Naive B cell (primary cell): ENCODE measurements at regions not wholly inside any gene's neighbourhood (a gene's known extent, or its start where the extent isn't known, plus 50 kb on each side); places are given as distances from the start of the nearest gene placed in this dataset.

ENCODE experiments used
- ATAC-seq, 2 donors: fragments of 150-1000 bp; cut with Tn5 transposase; 2 replicates each; pipeline ENCODE4 v1.10.0; 2021; ENCODE audit warnings: low read depth in 2 of 2, mild to moderate bottlenecking in 2 of 2, moderate library complexity in 2 of 2
- DNase-seq: peaks from one replicate; pipeline ENCODE4 v3.0.0; 2022
- H3K27ac Mint-ChIP-seq, 6 donors: one replicate each; pipeline ENCODE4 v1.8.0; 2020 to 2022; ENCODE audit warnings: mild to moderate bottlenecking in 6 of 6, mixed read lengths in 6 of 6, moderate library complexity in 5 of 6, inconsistent platforms in 2 of 6
- H3K27me3 Mint-ChIP-seq, 3 donors: one replicate each; pipeline ENCODE4 v1.8.0; 2021 to 2022; ENCODE audit warnings: mixed read lengths in 3 of 3, mild to moderate bottlenecking in 1 of 3
- H3K36me3 Mint-ChIP-seq, 2 donors: one replicate each; pipeline ENCODE4 v1.8.0; 2020 to 2022; ENCODE audit warnings: mixed read lengths in 2 of 2, inconsistent platforms in 1 of 2, mild to moderate bottlenecking in 1 of 2
- H3K4me1 Mint-ChIP-seq, 3 donors: one replicate each; pipeline ENCODE4 v1.8.0; 2020 to 2022; ENCODE audit warnings: mixed read lengths in 3 of 3, inconsistent platforms in 1 of 3, mild to moderate bottlenecking in 1 of 3, moderate library complexity in 1 of 3
- H3K4me3 Mint-ChIP-seq, 8 donors: one replicate each; pipeline ENCODE4 v1.8.0; 2020 to 2022; ENCODE audit warnings: mild to moderate bottlenecking in 8 of 8, mixed read lengths in 8 of 8, moderate library complexity in 8 of 8, inconsistent platforms in 2 of 8
- H3K9me3 Mint-ChIP-seq, 7 donors: one replicate each; pipeline ENCODE4 v1.8.0; 2020 to 2022; ENCODE audit warnings: mixed read lengths in 7 of 7, mild to moderate bottlenecking in 5 of 7, inconsistent platforms in 2 of 7, moderate library complexity in 1 of 7

- no peak for DNase-seq
- no peak for ATAC-seq
- Mint-ChIP-seq H3K9me3 (no peaks in the 10 kb centered on the region), H3K4me3 (no peak overlapping the region), H3K27me3 (no peaks in the 10 kb centered on the region), H3K4me1 (no peaks in the 10 kb centered on the region), H3K27ac (no peak overlapping the region), H3K36me3 (no peaks in the 10 kb centered on the region)
Measured at GRCh38 chr18:27609221-27609620, 424.1 kb upstream of the CHST9 start.

- DNase-seq (no peak), ATAC-seq (no peak)
- no peaks in the 10 kb centered on the region for H3K36me3 Mint-ChIP-seq
- no peaks in the 10 kb centered on the region for H3K4me1 Mint-ChIP-seq
- no peaks in the 10 kb centered on the region for H3K9me3 Mint-ChIP-seq
- no peak overlapping the region for H3K4me3 Mint-ChIP-seq
- H3K27me3 Mint-ChIP-seq: no peaks in the 10 kb centered on the region
- H3K27ac Mint-ChIP-seq: no peak overlapping the region
Measured at GRCh38 chr18:27608742-27609141, 423.6 kb upstream of the CHST9 start.

GRCh38 chr18:27608174-27608573 lies 423.1 kb upstream of the CHST9 start:
- DNase-seq (no peak), ATAC-seq (no peak)
- Mint-ChIP-seq H3K27ac (no peak overlapping the region), H3K9me3 (no peaks in the 10 kb centered on the region), H3K36me3 (no peaks in the 10 kb centered on the region), H3K4me1 (no peaks in the 10 kb centered on the region), H3K27me3 (no peaks in the 10 kb centered on the region), H3K4me3 (no peak overlapping the region)

GRCh38 chr18:27606741-27607140 lies 421.6 kb upstream of the CHST9 start:
- H3K4me3 Mint-ChIP-seq: no peak overlapping the region
- no peak for ATAC-seq
- H3K4me1 Mint-ChIP-seq: no peaks in the 10 kb centered on the region
- peaks cover 0 to 2% (median 0%) of the 10 kb centered on the region in 7 donors for H3K9me3 Mint-ChIP-seq
- no peaks in the 10 kb centered on the region for H3K36me3 Mint-ChIP-seq
- no peaks in the 10 kb centered on the region for H3K27me3 Mint-ChIP-seq
- no peak overlapping the region for H3K27ac Mint-ChIP-seq
- DNase-seq: no peak

GRCh38 chr18:27605107-27605834 lies 420.2 kb upstream of the CHST9 start:
- Mint-ChIP-seq H3K4me3 (no peak overlapping the region), H3K9me3 (peaks cover 0 to 2% (median 0%) of the 10 kb centered on the region in 7 donors), H3K27me3 (no peaks in the 10 kb centered on the region), H3K4me1 (no peaks in the 10 kb centered on the region), H3K36me3 (no peaks in the 10 kb centered on the region), H3K27ac (no peak overlapping the region)
- ATAC-seq (no peak), DNase-seq (peak; percentile 1)

- DNase-seq: no peak
- Mint-ChIP-seq H3K36me3 (no peaks in the 10 kb centered on the region), H3K9me3 (peaks cover 0 to 2% (median 0%) of the 10 kb centered on the region in 7 donors), H3K4me3 (no peak overlapping the region), H3K4me1 (no peaks in the 10 kb centered on the region), H3K27ac (no peak overlapping the region), H3K27me3 (no peaks in the 10 kb centered on the region)
- no peak for ATAC-seq
Measured at GRCh38 chr18:27604583-27604982, 419.5 kb upstream of the CHST9 start.

GRCh38 chr18:27602092-27602491 lies 417.0 kb upstream of the CHST9 start:
- H3K36me3 Mint-ChIP-seq: no peaks in the 10 kb centered on the region
- no peaks in the 10 kb centered on the region for H3K4me1 Mint-ChIP-seq
- no peak overlapping the region for H3K4me3 Mint-ChIP-seq
- no peak overlapping the region for H3K27ac Mint-ChIP-seq
- DNase-seq: no peak
- H3K9me3 Mint-ChIP-seq: peaks cover 0 to 2% (median 0%) of the 10 kb centered on the region in 7 donors
- H3K27me3 Mint-ChIP-seq: no peaks in the 10 kb centered on the region
- ATAC-seq: no peak

GRCh38 chr18:27600245-27600644 lies 415.1 kb upstream of the CHST9 start:
- Mint-ChIP-seq H3K27me3 (no peaks in the 10 kb centered on the region), H3K4me3 (no peak overlapping the region), H3K27ac (no peak overlapping the region), H3K4me1 (no peaks in the 10 kb centered on the region), H3K36me3 (no peaks in the 10 kb centered on the region), H3K9me3 (peaks cover 0 to 2% (median 0%) of the 10 kb centered on the region in 7 donors)
- no peak for ATAC-seq
- no peak for DNase-seq

GRCh38 chr18:27599202-27599829 lies 414.2 kb upstream of the CHST9 start:
- DNase-seq (peak; percentile 5), ATAC-seq (no peak)
- no peak overlapping the region for H3K27ac Mint-ChIP-seq
- H3K9me3 Mint-ChIP-seq: peaks cover 0 to 2% (median 0%) of the 10 kb centered on the region in 7 donors
- no peaks in the 10 kb centered on the region for H3K36me3 Mint-ChIP-seq
- H3K4me3 Mint-ChIP-seq: no peak overlapping the region
- no peaks in the 10 kb centered on the region for H3K27me3 Mint-ChIP-seq
- no peaks in the 10 kb centered on the region for H3K4me1 Mint-ChIP-seq

- H3K9me3 Mint-ChIP-seq: peaks cover 0 to 3% (median 0%) of the 10 kb centered on the region in 7 donors
- ATAC-seq (no peak), DNase-seq (no peak)
- no peaks in the 10 kb centered on the region for H3K4me1 Mint-ChIP-seq
- H3K4me3 Mint-ChIP-seq: no peak overlapping the region
- no peak overlapping the region for H3K27ac Mint-ChIP-seq
- H3K27me3 Mint-ChIP-seq: no peaks in the 10 kb centered on the region
- H3K36me3 Mint-ChIP-seq: no peaks in the 10 kb centered on the region
Measured at GRCh38 chr18:27595113-27595838, 410.2 kb upstream of the CHST9 start.

GRCh38 chr18:27585602-27586173 lies 400.6 kb upstream of the CHST9 start:
- Mint-ChIP-seq H3K27me3 (no peaks in the 10 kb centered on the region), H3K27ac (no peak overlapping the region), H3K9me3 (peaks cover 0 to 23% (median 0%) of the 10 kb centered on the region in 7 donors), H3K4me1 (no peaks in the 10 kb centered on the region), H3K36me3 (no peaks in the 10 kb centered on the region), H3K4me3 (no peak overlapping the region)
- no peak for DNase-seq
- no peak for ATAC-seq

GRCh38 chr18:27583466-27583865 lies 398.4 kb upstream of the CHST9 start:
- Mint-ChIP-seq H3K9me3 (peaks cover 0 to 23% (median 0%) of the 10 kb centered on the region in 7 donors), H3K27me3 (no peaks in the 10 kb centered on the region), H3K36me3 (no peaks in the 10 kb centered on the region), H3K4me1 (no peaks in the 10 kb centered on the region), H3K27ac (no peak overlapping the region), H3K4me3 (no peak overlapping the region)
- ATAC-seq (no peak), DNase-seq (no peak)

GRCh38 chr18:27582760-27583412 lies 397.8 kb upstream of the CHST9 start:
- peaks cover 0 to 23% (median 0%) of the 10 kb centered on the region in 7 donors for H3K9me3 Mint-ChIP-seq
- H3K27me3 Mint-ChIP-seq: no peaks in the 10 kb centered on the region
- no peaks in the 10 kb centered on the region for H3K4me1 Mint-ChIP-seq
- ATAC-seq (no peak), DNase-seq (no peak)
- no peaks in the 10 kb centered on the region for H3K36me3 Mint-ChIP-seq
- no peak overlapping the region for H3K27ac Mint-ChIP-seq
- H3K4me3 Mint-ChIP-seq: no peak overlapping the region
